D341Med (cell line): ENCODE measurements at regions not wholly inside any gene's neighbourhood (a gene's known extent, or its start where the extent isn't known, plus 50 kb on each side); places are given as distances from the start of the nearest gene placed in this dataset.

ENCODE experiments used
- DNase-seq: peaks from one replicate; pipeline ENCODE4 v3.0.0; 2012; ENCODE audit warnings: low spot score

- no peak for DNase-seq
These were observed 204.8 kb upstream of the LDB2 start for GRCh38 chr4:17103231-17103630.

- DNase-seq = no peak
These were observed 200.6 kb upstream of the LDB2 start for GRCh38 chr4:17098996-17099395.

GRCh38 chr4:17098401-17098800, 200.0 kb upstream of the LDB2 start:
- DNase-seq = no peak

GRCh38 chr4:17097362-17097761, 198.9 kb upstream of the LDB2 start:
- DNase-seq = no peak

GRCh38 chr4:17096692-17097091, 198.2 kb upstream of the LDB2 start:
- no peak for DNase-seq

GRCh38 chr4:17095771-17096170, 197.3 kb upstream of the LDB2 start:
- no peak for DNase-seq

GRCh38 chr4:17094876-17095210, 196.4 kb upstream of the LDB2 start:
- no peak for DNase-seq

GRCh38 chr4:17094159-17094875, 195.9 kb upstream of the LDB2 start:
- no peak for DNase-seq

- no peak for DNase-seq
These were observed 195.0 kb upstream of the LDB2 start for GRCh38 chr4:17093481-17093880.

GRCh38 chr4:17092736-17093437, 194.4 kb upstream of the LDB2 start:
- no peak for DNase-seq

- DNase-seq = no peak
These were observed 192.7 kb upstream of the LDB2 start for GRCh38 chr4:17091104-17091503.

GRCh38 chr4:17090063-17090462, 191.6 kb upstream of the LDB2 start:
- no peak for DNase-seq

- DNase-seq = no peak
These were observed 187.0 kb upstream of the LDB2 start for GRCh38 chr4:17085416-17085815.

GRCh38 chr4:17082186-17082585, 183.7 kb upstream of the LDB2 start:
- DNase-seq = no peak

GRCh38 chr4:17081179-17081578, 182.7 kb upstream of the LDB2 start:
- DNase-seq = no peak

GRCh38 chr4:17077105-17077504, 178.7 kb upstream of the LDB2 start:
- DNase-seq = no peak

GRCh38 chr4:17072483-17072882, 174.0 kb upstream of the LDB2 start:
- DNase-seq = no peak

- no peak for DNase-seq
These were observed 170.4 kb upstream of the LDB2 start for GRCh38 chr4:17068891-17069290.

- DNase-seq = no peak
These were observed 169.9 kb upstream of the LDB2 start for GRCh38 chr4:17068392-17068791.

GRCh38 chr4:17066972-17067371, 168.5 kb upstream of the LDB2 start:
- no peak for DNase-seq

- DNase-seq = no peak
These were observed 167.8 kb upstream of the LDB2 start for GRCh38 chr4:17066236-17066635.

GRCh38 chr4:17065821-17066220, 167.4 kb upstream of the LDB2 start:
- no peak for DNase-seq

- no peak for DNase-seq
These were observed 166.5 kb upstream of the LDB2 start for GRCh38 chr4:17064959-17065358.

- DNase-seq = no peak
These were observed 165.4 kb upstream of the LDB2 start for GRCh38 chr4:17063888-17064287.
